ENCODE measurements at regions not wholly inside any gene's neighbourhood (a gene's known extent, or its start where the extent isn't known, plus 50 kb on each side); places are given as distances from the start of the nearest gene placed in this dataset.

DNA sequence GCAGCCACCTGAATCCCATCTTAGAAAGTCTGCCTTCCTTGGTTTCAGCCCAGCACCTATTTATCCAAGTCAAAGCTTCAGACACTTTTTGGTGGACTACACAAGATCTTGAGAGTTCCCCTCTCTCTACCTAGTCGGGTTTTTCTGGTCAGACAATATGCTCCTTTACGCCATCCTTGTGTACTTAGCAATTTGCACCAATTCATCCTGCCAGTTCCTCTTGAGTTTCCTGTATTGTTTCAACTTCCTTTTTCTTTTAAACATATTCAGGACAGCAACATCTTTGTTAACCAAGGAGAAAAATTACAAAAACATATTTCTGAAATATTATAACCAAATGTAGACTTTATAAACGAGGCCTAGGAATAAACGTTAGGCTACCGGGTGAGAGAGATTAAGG is 368.2 kb upstream of the CADM1 start:
- DNase-seq = no peak

DNA sequence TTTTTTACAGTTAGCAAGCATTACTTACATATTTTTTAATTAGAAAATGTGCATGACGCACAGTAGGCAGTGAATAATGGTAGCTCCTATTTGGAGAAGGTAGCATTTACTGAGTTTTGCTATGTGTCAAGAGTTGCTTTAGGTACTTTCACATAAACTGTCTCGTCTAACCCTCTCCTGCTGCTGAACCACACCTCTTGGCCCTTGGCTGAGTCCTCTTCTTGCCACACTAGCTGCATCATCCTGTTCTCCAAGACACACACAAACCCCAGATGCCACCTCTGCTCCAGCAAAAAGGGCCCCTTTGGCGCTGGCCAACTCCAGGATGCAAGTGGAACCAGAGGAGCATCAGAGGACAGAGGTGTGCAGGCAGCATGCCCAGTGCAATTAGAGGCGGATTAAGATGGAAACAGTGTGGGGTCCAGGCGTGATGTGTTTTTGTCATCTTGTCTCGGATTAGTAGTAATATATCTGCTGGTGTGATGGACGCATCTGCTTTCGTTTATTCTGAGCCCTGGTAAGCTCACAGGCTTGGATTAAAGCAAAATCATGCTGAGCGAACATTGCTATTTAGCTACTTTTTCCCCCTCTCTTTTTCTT is 367.0 kb upstream of the CADM1 start:
- DNase-seq = no peak

DNA sequence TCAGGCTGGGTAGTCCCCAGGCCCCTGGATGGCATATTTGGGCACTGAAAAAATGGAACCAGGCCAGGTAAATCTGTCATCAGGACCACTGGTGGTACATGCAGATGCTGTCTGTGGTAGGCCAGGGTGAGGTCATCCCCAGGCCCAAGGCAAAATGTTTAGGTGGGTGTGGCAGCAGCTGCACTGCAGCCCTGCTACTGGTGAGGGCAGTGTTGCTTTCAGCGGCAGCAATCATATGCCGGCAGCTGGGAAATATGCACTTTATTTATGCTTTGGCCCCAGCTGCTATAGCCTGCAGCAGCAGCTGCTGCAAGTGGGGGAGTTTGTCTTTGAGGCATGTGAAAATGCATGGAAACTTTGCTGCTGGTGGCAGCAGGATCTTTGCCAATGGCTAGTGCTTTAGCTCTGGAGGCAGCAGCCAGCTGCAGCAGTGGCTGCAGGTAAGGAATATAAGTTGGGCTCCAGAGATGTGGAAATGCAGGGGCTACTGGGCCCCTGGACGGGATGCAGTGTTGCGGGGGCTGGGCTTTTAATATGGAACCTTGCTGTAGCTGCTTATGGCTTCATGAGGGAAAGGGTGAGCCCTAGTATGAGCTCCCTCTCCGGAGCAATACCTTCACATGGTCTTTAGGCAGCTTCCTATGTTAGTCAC is 365.7 kb upstream of the CADM1 start:
- DNase-seq = no peak

DNA sequence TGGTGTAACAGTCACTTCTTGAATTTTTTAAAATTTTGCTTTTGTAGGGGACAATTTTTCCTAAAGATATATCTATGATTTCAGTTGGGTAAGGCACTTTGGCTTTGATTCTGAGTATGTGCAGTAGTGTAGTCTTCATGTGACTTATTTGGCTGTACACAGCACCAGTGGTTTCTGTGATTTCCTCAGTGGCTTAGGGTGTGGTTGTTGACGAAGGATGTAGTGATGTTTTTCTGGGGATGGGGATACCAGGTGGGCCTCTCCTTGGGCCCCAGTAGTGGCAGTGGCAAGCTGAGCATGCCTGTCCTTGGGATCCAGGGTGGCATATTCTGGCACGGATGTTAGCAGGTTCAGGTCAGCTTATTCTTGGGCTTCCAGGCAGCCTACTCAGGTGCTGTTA is 364.9 kb upstream of the CADM1 start:
- DNase-seq = no peak

DNA sequence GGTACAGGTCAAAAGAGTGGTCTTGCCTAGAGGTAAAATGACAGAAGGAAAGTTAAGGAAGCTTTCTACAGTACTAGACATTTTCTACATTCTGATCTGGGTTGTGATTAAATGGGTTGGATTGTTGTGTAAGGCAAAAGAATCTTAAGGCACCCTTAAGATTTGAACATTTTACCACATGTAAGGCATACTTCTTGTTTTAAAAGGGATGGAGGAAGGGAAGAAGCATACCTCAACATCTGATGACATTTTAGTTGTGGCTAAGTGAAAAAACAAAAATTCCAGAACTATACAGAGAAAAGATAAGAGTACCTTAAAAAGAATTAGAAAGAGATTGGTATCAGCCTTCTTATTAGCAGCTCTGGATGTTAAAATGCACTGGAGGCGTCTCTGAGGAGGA is 356.0 kb upstream of the CADM1 start:
- no peak for DNase-seq

DNA sequence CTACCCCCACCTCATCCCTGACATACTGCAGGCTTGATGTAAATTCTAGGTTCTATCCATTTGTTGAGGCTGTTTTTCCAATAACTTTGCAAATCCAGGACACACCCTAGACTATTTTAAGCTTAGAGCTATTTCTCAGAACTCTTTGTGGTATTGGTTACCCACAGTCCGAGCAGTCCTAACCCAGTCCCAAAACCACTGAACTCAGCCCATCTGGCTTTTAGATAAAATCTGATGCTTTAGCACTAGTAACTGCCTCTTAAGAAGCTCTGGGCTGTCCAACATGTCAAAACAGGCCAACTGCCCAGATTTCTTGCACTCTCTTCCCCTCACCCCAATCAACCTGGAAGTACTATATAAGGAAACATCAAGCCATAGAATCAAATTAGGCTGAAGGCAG is 344.4 kb upstream of the CADM1 start:
- DNase-seq = no peak

DNA sequence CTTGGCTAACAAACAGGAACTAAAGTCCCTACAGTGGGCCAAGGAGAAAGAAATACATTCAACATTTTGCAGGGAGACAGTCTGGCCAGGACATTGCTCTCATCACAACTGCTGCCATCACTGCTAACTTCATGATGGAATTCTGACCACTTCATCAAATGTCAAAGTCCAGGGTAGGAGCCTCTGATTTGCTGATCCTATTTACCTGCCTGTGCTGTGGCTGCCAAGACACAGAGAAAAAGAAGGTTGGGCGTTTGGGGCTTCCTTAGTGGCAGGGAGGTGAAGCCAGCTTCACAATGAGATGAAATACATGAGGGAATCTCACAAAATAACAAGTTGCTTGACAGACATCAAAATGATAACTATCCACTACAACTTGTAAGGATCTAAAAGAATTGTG is 343.9 kb upstream of the CADM1 start:
- no peak for DNase-seq

DNA sequence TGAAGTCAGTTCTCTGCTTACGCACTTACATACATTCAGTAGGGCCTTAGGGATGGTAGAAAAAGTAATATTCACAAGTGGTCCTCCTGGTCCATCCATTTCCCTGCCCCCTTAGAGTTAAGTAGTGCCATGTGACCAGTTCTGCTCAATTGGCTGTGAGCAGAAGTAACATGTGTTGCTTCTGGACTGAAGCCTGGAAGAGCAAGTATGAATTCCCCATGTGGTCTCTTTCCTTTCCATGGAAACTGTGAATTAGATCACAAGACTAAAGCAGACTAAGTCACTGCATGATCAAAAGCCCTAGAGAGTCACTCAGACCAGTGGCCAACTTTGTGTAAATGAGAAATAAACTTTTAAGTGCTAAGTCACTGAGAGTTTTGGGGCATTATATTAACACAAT is 341.7 kb upstream of the CADM1 start:
- no peak for DNase-seq

DNA sequence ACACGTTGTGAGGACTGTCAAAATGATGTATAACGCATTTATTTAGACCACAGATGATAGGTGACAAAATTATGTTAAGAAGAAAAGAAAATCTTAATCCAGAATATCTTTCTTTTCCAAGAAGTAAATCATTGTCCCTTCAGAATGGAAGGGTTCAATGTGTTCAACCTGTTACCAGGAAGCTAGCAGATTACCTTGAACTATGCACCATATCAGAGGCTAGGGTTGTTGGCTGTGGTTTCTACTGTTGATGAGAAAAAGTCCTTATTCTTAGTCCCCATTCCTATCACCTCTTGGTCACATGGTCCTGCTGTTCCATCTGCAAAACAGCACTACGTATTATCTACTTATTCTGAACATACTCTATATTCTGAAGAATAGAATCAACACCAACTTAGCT is 339.5 kb upstream of the CADM1 start:
- no peak for DNase-seq

DNA sequence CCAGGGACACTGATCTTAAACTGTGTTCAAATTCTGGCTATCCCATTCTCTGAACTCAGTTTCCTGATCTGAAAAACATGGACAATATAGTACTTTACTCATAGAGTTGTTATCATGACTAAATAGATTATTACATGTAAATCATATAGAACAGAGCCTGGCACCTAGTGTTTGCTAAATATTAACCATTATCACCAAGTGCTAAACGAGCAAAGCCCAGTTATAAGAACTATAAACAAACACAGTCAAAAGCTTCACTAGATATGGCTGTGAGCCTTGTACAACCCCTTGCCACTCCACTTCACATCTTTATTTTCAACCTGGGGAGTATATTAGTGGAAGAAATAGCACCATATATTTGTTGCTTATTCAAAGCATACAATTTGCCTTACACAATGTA is 338.9 kb upstream of the CADM1 start:
- DNase-seq = no peak

DNA sequence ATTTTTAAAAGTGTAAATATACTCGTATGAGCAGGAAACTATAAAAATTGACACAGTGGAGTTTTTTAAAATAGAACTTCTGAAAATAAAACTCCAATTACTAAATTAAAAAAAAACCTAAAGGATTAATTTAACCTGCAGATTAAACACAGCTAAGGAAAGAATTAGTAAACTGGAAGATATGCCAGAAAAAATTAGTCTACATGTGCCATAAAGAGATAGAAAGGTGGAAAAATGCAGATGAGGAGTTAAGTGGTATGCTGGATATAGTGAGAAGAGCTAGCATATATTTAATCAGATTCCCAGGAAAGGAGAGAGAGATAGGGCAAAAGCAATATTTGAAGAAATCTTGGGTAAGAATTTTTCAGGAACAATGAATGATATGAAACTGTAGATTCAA is 315.8 kb upstream of the CADM1 start:
- DNase-seq = no peak

DNA sequence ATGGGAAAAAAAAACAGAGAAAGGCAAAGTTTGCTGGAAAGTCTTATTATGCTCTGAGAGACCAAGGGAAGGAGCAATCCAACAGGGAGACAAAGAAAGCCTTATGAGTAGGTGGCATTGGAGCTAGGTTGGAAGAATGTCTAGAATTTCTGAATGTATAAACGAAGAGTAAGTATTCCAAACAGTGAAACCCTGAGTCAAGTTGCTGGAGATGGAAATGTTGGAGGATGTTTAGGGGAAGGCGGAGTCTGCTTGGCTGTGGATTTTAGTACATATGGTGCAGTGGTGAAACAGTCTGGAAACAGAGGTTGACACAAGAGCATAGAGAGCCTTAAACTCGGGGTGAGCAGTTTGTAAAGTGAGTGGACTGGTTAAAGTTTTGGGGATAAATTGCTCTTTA is 314.8 kb upstream of the CADM1 start:
- no peak for DNase-seq

DNA sequence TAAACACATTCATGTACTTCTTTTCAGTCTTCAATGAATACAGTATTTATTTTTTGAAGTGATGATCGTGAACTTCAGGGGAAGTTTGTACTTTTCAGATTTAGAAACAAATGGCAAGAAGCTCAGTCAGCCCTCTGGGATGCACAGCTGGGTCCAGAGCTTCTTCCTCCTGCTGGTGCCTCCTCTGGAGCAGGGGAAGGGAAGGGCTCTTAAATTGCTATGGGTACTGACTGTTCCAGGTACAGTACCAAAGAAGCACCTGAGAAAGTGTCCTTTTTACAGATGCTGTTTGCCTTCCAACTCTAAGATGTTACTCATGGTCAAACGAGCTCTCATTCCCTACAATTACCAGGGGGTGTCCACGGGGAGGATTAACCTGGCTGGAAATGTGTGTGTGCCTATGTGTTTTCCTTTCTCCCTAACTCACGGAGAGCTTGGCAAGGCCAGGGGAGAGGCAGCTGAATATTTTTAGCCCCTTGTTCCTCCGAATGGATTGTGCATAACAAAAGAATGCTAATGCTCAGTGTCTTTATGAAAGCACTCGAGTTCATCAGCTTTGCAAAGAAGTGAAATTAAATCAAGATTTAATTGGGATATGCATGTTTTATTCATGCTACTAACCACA is 313.7 kb upstream of the CADM1 start:
- DNase-seq = no peak

DNA sequence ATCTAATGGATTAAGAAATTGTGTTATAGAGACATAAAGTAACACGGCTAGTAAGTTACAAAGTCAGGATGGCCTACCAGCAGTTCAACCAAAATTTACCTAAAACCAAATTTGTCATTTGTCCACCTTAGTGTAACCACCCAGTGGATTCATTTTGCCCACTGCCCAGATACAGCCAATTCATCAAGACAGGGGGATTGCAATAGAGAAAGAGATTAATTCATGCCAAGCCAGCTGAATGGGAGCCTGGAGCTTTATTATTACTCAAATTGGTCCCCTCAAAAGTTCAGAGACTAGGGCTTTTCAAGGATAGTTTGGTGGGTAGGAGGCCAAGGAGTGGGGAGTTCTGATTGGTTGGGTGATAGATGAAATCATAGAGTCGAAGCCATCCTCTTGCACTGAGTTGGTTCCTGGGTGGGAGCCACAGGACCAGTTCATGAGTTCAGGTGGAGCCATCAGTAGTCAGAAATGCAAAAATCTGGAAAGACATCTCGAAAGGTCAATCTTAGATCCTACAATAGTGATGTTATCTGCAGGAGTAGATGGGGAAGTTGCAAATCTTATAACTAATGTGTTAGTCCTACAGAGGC is 304.2 kb upstream of the CADM1 start:
- DNase-seq = no peak

DNA sequence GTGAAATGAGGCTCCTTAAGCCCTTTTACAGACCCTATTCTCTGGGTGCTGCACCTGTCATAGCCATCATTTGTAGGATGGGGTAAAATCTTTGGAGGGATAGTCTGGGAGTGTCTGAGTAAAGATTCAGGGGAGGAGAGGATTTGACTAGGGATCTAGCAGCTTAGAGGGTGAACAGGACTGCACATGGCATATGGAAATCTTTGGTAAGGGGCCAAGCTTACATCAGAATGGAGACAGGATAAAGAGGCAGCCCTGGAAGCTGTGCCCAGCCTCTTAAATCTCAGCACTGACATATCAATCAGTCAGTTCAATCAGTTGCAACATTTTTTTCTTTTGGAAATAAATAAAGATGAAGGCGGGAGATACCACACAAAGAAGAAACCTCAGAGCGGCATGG is 301.8 kb upstream of the CADM1 start:
- DNase-seq = no peak

DNA sequence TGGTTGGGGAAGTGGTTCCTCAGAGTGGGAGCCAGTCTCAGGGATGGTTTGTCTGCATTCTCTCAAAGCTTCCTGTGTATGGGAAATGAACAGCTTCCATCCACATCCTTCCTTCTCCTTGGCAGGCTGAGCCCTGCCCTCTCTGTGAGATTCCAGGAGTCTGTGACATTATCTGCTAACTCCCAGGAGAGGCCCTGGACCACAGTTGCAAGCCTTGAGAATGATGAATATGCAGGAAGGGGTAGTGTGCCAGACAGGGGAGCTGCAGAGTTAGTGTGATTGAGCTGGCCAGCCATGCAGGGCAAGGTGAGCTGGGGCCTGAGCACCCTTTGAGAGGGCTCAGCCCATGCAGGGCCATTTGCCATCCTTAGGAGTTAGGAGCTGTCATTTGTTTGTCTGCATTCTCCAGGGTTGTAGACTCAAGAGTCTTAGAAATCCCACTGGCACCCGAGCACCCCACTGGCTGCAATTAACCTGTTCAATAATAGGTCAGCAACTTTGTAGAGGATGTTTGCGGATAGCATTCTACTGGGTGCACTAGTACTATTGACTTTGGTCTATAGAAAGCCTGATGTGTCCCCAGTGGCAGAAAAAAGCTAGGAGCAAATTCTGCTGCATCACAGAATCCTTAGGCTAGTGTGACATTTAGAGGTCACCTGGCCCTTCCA is 299.0 kb upstream of the CADM1 start:
- DNase-seq = no peak

DNA sequence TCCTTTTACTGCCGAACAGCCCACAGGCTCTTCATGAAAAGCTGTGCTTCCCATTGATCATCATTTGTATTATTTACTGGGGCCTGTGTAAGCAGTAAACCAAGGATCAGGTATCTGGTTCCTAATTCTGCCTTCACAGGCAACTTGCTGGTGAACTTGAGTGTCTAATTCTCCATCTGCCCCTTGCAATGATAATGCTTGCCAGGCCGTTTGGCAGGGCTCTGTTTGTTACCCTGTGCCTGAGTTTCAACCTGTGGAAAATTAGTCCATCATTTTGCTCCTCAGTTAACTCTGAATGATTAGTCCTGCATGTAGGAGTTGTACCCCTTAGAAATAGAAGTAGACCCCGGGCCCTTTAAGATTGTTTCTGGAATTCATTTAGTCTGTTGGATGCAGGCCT is 298.4 kb upstream of the CADM1 start:
- no peak for DNase-seq

DNA sequence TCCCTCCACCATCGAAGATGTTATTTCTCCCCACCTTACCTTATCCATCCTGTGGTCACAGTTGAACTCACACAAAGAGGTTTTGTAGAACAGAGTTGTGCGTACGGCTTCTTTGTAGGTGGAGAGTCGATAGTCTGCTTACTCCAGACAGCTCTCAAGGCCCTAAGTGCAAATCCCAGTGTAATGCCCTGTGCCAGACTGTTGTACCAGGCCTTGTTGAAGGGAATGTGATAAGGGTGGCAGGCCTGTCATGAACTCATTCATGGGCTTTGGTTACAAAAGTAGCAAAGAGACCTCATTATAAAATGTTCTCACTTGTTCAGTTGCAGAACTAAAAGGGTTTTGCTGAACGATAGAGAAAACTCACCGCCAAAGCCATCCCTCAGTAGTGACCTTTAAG is 288.7 kb upstream of the CADM1 start:
- no peak for DNase-seq

DNA sequence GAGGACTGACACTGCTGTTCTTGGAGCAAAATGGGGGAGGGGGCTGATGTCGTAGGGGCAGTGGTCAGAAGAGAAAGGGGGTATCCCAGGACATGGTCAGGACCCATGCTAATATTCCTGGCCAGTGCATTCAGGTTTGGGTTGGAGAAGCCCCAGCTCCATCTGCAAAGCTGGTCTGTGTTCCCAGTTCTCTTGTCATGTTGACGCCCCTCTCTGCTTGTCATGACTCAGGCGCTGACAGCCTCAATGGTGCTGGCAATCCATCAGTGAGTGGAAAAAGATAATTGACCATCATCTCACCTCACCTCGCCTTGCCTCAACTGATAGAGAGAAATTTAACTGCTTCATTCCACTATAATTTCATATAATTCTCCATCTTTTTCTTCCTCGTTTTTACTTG is 283.1 kb upstream of the CADM1 start:
- DNase-seq = no peak

DNA sequence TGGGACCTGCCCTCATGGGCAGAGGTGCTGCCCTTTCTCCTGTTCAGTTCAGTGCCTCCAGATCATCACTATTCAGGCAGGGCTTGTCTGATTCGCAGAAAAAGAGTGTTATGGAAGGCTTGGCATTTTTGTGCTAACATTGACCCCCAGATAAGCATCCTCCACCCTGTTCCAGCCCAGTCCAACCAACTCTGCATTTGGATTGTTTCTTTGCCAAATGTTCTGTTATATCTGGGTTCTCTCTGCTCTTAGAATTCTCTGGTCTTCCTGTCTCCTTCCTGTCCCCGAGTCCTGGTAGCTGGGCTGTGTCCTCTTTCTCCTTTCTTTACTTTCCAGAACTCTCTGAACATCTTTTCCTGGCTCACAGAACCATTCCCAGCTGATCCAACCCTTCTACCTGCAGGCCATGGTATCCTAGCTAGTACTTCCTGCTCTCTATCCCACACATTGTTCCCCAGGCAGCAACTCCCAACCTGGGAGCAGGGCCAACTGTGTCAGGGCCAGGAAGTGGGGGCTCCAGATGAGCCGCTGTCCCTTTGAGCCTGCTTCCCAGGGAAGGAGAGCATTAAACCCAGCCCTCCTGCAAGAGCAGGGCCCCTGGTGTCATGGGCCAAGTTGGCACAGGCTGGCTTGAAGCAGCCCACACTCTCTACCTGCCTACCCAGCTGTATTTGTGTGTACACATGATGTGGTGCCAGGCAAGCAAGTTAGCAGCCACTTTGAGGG is 280.7 kb upstream of the CADM1 start:
- DNase-seq = no peak

DNA sequence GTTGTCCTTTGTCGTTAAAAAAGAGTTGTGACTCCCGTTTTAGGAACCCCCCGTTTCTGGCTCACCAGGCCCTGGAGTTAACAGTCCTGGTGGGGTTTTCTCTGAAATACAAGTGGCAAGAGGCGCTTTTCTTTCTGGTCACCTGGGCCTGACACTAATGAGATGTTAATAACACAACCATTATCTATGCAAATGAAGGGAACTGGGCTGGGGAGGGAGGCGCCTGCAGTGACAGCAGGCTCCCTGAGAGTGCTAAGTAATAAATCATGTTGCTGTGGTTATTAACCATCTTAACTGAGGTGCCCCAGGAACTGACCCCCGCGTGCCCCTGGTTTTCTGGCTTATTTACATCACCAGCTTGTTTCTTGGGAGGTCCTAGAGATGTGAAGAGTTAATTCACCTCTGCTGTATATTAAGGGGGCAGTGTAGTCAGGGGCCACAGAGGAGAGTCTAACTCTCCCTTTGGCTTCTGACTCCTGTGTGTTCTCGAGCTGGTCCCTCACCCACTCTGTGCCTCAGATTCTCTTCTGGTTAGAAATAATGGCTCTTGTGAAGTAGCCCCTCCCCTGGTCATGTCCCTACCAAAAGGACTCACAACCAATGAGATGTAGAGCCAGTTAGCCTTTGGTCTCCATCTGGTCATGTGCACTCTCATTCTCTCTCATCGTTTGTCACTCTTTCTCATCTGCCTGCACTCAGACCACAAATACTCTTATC is 276.6 kb upstream of the CADM1 start:
- no peak for DNase-seq

DNA sequence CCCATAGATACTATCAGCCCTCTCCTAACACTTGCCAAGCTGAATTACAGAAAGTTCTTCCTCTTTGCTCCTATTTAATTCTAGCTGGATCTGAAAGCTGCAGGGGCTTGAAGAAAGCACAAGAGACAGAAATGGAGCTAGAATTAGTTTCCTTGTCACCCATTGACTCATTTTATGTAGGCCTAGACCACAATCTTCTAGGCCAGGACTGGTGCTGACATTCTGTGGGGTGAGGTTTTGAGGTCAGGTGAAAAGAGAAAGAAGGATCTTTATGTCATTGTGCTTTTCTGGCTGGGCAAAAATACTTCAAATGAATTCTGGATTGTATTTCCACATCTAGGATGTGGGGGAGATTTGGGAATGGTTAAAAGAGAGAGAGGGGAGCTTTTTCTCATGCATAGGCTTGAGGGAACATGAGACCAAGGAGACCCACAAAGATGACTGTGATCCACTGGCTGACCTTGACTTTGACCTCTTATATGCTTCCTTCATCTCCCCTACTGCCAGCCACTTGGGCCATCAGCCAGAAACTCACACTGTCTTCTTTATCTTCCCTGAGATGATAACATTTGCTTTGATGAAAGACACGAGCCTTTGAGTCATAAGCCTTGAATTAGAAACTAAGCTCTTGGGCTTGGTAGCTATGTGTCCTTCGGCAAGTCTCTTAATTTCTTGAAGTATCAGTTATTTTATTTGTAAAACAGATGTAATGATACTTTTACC is 274.9 kb upstream of the CADM1 start:
- no peak for DNase-seq
